Activated naive CD8-positive, alpha-beta T cell treated with anti-CD3 and anti-CD28 coated beads, Interleukin-2, amount 50 U/mL, for 16 hours (primary cell): ENCODE measurements at regions not wholly inside any gene's neighbourhood (a gene's known extent, or its start where the extent isn't known, plus 50 kb on each side); places are given as distances from the start of the nearest gene placed in this dataset.

ENCODE experiments used
- DNase-seq: peaks from one replicate; pipeline ENCODE4 v3.0.0-alpha.2; 2020; ENCODE audit warnings: low read depth, low spot score

GRCh38 chr14:101193845-101194372, 290.4 kb upstream of the RTL1 start:
- DNase-seq = no peak

DNA sequence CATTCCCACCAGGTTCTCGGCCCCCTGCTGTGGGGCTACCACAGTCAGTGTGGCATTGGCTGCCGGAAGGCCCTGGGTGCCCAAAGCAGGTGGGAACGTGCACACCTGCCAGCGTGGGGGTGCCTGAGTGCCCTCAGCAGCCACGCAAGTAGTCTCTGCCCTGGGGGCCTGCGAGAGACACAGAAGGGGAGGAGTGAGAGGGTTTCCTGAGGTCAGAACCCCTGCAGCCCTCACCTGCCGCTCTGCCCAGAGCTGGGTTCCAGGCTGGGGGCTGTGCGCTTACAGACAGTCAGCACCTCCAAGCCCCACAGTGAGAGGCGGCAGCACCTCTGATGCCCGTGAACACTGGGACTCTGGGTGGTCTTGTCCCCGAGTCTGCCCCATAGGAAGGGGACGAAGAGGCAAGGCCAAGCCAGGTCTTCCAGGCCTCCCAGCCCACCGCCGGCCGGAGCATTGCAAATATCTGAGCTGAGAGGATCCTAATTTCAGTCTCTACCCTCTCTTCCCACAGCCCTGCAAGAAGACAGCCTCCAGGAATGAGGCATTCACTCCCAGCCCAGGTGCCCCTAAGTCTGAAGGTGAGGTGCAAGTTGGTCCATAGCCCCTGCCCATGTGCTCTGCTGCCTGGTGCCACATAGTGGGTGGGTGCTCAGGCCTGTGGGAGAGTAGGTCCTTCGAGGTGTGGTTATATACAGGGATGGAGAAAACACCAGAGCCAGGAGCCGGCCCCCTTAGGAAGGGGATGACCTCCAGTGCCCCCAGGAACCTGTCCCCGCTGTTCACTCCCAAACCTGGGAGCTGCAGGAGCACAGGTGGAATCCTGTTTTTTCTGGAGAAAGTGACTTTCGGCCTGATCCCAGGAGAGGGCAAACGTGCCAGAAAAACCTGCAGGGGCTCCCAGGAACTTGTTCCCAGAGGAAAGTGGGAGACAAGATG, 291.1 kb upstream of the RTL1 start:
- no peak for DNase-seq

DNA sequence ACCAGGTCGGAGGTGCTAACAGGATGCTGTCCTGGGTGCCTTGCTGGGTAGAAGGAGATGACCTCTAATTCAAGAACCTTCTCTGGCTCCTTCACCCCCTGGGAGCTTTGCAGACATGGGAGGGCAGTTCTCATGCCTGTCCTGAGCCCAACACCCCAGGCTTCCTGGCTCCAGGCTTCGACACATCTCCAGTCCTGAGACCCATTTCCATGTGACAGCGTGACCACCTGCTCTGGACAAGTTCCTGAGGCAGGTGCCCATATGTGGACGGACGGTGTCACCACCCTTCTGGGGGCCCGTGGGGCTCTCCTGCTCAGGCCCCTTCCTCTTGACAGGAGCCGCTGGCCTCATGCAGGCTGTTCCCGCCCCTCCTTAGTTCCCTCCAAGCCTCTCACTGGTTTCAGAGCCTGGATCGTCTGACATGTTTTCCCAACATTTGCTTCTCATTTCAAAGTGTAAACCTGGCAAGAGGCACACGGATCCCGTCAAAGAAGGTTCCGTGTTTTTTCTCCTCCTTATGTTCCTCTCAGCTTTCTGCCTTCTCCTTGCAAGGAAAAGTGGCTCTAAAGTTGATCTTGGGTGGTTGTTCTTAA, 291.9 kb upstream of the RTL1 start:
- DNase-seq = no peak

- no peak for DNase-seq
Observed at GRCh38 chr14:101196051-101196712, 292.7 kb upstream of the RTL1 start.

DNA sequence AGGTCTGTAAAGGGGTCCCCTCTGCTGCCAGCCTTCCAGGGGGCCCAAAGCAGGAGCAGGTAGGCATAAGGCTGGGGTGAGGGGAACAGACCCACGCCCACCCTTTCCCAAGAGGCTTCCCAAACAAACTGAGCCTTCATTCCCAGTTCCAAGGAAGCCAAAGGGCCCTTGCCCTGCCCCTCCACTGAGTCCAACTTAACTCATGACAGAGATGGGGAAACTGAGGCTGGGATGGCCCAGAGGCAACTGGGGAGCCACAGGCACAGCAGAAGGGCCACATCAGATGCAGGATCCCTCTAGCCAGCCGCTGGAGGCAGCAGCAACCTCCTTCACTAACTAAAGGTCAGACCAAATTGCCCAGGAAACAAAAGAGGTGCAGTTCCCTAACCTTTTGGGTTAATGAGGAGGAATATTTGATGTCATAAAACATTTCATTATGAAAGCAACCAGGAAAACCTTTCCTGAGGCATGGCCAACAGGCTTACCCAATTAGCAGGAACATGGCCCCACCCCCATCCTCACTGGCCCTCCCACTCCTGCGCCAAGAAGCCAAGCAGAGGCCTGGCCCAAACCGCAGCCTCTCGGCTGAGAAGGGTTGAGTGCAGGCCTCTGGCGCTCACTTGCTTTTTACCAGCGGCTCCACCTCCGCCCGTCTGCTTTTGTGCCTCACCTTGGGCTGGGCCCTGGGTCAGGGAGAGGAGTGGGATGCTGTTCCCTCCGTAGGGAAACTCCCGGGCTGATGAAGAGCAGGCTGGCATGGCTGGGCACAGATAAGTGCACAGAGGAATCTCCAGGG, 293.5 kb upstream of the RTL1 start:
- no peak for DNase-seq

GRCh38 chr14:101197595-101198397, 294.3 kb upstream of the RTL1 start:
- no peak for DNase-seq

DNA sequence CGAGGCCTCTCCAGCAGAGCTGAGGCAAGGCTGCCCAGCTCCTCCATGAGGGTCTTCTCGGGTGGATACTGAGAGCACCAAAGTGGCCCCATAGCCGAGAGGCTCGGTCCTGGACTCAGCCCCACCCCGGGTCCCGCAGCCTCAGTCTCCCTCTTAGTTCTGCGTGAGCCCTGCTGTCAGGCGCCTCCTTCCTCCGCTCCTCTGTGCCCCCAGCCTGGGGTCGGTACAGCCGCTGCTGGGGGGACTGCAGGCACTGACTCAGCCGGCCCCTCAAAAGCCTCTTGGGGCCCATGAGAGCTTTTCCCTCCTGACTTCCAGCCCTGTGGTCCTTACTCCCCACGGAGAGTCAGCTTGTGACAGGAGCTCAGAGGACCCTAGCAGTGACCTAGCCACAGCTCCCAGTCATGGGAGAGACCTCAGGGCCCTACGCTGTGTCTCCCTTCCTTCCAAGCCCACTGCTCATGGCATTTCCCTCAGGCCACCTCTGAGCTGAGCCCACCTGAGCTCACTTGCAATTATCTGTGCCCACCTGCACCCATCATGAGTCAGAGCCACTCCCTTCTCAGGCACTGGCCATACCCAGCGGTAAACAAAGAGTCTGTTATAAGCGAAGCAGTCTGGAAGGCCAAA, 295.0 kb upstream of the RTL1 start:
- no peak for DNase-seq

DNA sequence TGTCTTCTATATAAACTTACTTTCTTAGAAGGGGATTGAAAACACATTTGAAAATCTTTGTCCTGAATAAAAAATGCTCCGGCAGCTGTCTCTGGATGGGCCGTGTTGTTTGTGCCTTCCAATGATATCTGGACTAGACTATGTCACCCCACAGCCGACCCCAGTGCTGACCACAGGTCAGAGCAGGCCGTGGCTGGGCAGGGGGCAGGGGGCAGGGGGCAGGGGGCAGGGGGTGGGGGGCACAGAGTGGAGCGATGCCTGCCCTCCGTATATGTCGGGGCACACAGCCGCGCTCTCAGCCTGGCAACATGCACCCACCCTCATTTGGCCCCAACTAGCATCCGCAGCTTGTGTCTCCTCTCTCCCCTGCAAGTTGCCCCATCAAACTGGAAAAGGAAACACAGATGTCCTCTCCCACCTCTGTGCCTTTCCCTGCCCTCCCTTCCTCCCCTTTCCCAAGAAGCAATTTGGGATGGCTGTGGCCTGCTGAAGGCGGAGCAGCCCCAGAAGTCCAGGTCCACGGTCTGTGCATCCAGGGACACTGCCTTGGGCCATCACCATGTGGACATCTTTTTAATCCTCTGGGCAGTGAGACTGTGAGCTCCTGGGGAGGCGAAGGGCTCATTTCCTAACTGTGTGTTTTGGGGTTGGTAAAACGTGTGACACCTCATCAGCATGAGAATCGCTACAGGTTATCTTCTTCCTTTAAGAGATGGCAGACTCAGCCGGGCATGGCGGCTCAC, 295.7 kb upstream of the RTL1 start:
- no peak for DNase-seq

GRCh38 chr14:101200008-101200649, 296.6 kb upstream of the RTL1 start:
- DNase-seq = no peak

DNA sequence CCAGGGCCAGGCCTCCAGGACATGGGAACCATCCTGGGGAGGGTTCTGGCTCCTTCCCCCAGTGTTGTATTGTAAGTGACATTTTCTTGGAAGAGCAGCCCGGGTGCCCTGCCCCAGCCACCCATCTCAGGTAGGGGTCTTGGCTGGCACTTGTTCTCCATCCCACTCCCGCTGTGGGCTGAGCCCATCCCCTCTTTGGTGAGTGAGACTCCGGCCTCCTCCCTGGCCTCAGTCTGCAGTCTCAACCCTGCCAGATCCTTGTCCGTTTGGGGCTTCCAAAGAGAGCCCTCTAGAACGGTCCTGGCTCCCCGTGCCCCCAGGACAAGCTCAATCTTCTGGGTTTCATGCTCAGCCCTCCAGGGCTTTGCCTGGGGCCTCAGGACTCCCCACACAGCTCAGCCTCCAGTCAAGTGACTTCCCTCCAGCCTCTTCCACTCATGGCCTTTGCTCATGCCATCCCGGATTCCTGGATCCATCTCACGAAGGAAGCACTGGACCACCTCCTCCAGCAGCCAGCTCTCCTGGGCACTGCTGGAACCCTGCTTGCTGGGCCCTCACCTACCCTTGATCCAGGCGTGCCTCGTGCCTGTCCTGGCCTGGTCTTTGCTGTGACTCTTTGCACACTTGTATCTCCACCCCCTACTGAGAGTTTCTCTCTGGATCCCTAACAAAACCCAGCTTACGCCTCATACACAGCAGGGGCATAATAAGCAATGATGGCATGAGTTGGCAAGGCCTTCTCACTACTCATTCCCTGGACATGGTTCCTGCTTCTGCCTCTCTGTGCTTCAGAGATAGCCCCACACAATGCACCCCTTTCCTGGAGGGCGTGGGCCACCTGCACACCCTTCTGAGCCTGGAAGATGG, 297.4 kb upstream of the RTL1 start:
- DNase-seq = no peak

- DNase-seq = no peak
Observed at GRCh38 chr14:101201535-101202151, 298.1 kb upstream of the RTL1 start.

DNA sequence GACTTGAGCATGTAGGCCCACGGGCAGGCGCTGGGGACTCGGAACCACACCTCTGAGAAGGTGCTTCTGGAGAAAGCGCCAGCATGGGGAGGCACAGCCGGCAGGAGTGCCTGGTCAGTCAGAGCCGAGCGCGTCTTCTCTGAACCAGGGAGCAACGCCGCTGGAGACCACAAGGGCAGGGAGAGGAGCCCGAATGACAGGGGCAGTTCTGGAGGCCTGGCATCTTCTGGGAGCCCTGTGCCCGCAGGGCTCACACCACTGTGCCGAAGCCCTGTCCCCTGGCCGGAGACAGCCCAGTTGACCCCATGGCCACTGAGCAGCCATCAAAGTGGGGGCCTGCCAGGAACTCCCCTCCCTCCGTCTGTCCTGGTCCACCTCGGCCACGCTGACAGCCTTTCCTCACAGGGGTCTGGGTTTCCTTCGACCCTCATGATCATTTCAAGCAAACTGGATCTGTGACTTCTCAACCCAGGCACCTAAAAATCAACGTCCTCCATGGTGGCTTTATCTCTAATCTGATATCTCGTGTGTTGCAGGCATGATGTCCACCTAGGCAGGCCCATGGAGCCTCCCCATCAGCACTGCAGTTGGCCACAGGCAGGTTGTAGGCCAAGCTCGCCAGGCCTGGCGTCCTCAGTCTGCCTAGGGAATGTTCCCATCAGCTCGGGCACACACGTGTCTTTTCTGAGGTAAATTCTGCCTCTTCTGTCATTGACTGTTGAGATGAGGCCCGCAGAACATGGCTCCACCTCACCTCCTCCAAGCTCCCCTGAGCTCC, 299.3 kb upstream of the RTL1 start:
- DNase-seq = no peak

GRCh38 chr14:101206556-101206955, 303.0 kb upstream of the RTL1 start:
- DNase-seq = no peak

DNA sequence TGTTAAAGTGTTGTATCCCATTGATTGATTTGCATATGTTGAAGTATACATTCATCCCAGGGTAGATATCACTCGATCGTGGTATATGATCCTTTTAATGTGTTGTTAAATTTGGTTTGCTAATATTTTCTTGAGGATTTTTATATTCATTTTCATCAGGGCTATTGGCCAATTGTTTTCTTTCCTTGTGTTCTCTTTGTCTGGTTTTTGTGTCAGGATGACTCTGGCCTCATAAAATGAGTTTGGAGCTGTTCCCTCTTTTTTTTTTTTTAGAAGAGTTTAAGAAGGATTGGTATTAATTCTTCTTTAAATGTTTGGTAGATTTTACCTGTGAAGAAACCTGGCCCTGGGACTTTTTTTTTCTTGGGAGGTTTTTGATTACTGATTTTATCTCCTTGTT, 303.5 kb upstream of the RTL1 start:
- no peak for DNase-seq

DNA sequence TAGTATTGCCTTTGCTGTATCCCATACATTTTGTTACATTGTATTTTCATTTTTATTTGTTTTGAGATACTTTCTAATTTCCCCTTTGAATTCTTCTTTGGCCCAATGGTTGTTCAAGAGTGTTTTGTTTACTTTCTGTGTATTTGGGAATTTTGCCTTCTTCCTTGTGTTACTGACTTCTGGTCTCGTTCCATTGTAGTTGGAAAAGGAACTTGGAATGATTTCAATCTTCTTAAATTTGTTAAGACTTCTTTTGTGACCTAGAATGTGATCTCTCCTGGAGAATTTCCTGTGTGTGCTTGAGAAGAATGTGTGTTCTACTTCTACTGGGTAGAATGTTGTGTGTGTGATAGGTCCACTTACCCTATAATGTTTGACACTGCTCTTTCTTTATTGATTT, 304.4 kb upstream of the RTL1 start:
- DNase-seq = no peak

GRCh38 chr14:101209594-101209993, 306.1 kb upstream of the RTL1 start:
- no peak for DNase-seq

- DNase-seq = no peak
Observed at GRCh38 chr14:101215266-101215665, 311.7 kb upstream of the RTL1 start.
